AG04449 (cell line): ENCODE measurements at regions not wholly inside any gene's neighbourhood (a gene's known extent, or its start where the extent isn't known, plus 50 kb on each side); places are given as distances from the start of the nearest gene placed in this dataset.

Experiments used
- CTCF ChIA-PET: fragments of 350-600 bp; formaldehyde crosslinking; extraction: SDS; loops from one replicate; lab custom pipeline; 2021; ENCODE audit warnings: antibody characterized with exemption; lab: Yijun Ruan, JAX
- POLR2A ChIA-PET: fragments of 400-600, 350-600 bp; formaldehyde crosslinking; extraction: SDS; loops from one replicate; lab custom pipeline; 2020; ENCODE audit warnings: antibody characterized with exemption, inconsistent platforms; lab: Yijun Ruan, JAX
- DNase-seq: peaks from one replicate; pipeline ENCODE4 v3.0.0-alpha.2; 2010; ENCODE audit warnings: low read depth, low spot score
- H3K4me3 ChIP-seq: 2 replicates; pipeline ENCODE4 v1.5.1; 2011; ENCODE audit warnings: low read depth, mild to moderate bottlenecking, control low read depth, low read length
- CTCF ChIP-seq: IDR thresholded peaks from one replicate; pipeline ENCODE4 v1.5.1; 2011; ENCODE audit warnings: mild to moderate bottlenecking, moderate library complexity, low read length, control low read depth, inconsistent platforms; ENCODE audit not compliant: insufficient read depth; ENCODE audit errors: missing control alignments

GRCh38 chr1:10860218-10860617 is 63.8 kb upstream of the CASZ1 start:
- H3K4me3 ChIP-seq = no peak overlapping the region
- POLR2A ChIA-PET = no interaction called here
- CTCF ChIA-PET = interaction anchor here (0.9 to 3.2 kb wide), 6 partner anchors 9 to 365 kb away, joined by 3 to 21 read pairs (median 4); no protein-coding TSS in a partner anchor
- TF ChIP-seq CTCF = no peak
- DNase-seq = no peak

- H3K4me3 ChIP-seq = no peak overlapping the region
- POLR2A ChIA-PET = no interaction called here
- no peak for TF ChIP-seq CTCF
- CTCF ChIA-PET = interaction anchor here (0.9 to 3.2 kb wide), 6 partner anchors 8 to 366 kb away, joined by 3 to 21 read pairs (median 4); no protein-coding TSS in a partner anchor
- no peak for DNase-seq
These were observed 64.2 kb upstream of the CASZ1 start for GRCh38 chr1:10860682-10861081.

GRCh38 chr1:10861822-10862221 is 65.4 kb upstream of the CASZ1 start:
- H3K4me3 ChIP-seq = no peak overlapping the region
- ChIA-PET CTCF (interaction anchor here (0.9 to 3.2 kb wide), 4 partner anchors 10 to 367 kb away, joined by 3 to 21 read pairs (median 6); no protein-coding TSS in a partner anchor), POLR2A (no interaction called here)
- DNase-seq = no peak
- TF ChIP-seq CTCF = no peak

- no peak for DNase-seq
- POLR2A ChIA-PET = no interaction called here
- CTCF ChIA-PET = interaction anchor here (0.9 to 3.2 kb wide), 3 partner anchors 9 to 368 kb away, joined by 3 to 21 read pairs (median 9); no protein-coding TSS in a partner anchor
- no peak overlapping the region for H3K4me3 ChIP-seq
- no peak for TF ChIP-seq CTCF
These were observed 66.4 kb upstream of the CASZ1 start for GRCh38 chr1:10862743-10863335.

- no peak overlapping the region for H3K4me3 ChIP-seq
- CTCF ChIA-PET = interaction anchor here (1.2 to 12.1 kb wide), 4 partner anchors 8 to 355 kb away, joined by 3 to 229 read pairs (median 4); no protein-coding TSS in a partner anchor
- no peak for DNase-seq
- POLR2A ChIA-PET = no interaction called here
- no peak for TF ChIP-seq CTCF
These were observed 67.4 kb upstream of the CASZ1 start for GRCh38 chr1:10863886-10864285.

GRCh38 chr1:10864776-10865175 is 68.3 kb upstream of the CASZ1 start:
- TF ChIP-seq CTCF = no peak
- H3K4me3 ChIP-seq = no peak overlapping the region
- no peak for DNase-seq
- ChIA-PET POLR2A (no interaction called here), CTCF (interaction anchor here (0.7 to 12.1 kb wide), 9 partner anchors 8 to 370 kb away, joined by 3 to 229 read pairs (median 4); no protein-coding TSS in a partner anchor)
